Fibroblast of lung (primary cell): ENCODE measurements at regions not wholly inside any gene's neighbourhood (a gene's known extent, or its start where the extent isn't known, plus 50 kb on each side); places are given as distances from the start of the nearest gene placed in this dataset.

Experiments
- DNase-seq, 2 donors: peaks; one replicate each; pipeline versions ENCODE4 v3.0.0 to v3.0.0-alpha.2; 2010; ENCODE audit warnings: low read depth in 2 of 2
- H2AFZ ChIP-seq: 2 replicates; pipeline ENCODE4 v1.5.1; 2012; ENCODE audit warnings: low read length, control low read depth, inconsistent platforms
- H3K27ac ChIP-seq: 2 replicates; pipeline ENCODE4 v1.5.1; 2011; ENCODE audit warnings: low read length, control low read depth; ENCODE audit not compliant: insufficient read depth
- H3K27me3 ChIP-seq: 2 replicates; pipeline ENCODE4 v1.5.1; 2011; ENCODE audit warnings: mild to moderate bottlenecking, low read length; ENCODE audit not compliant: control insufficient read depth, insufficient read depth
- H3K36me3 ChIP-seq: 2 replicates; pipeline ENCODE4 v1.5.1; 2011; ENCODE audit warnings: low read length; ENCODE audit not compliant: control insufficient read depth, insufficient read depth
- H3K4me1 ChIP-seq: 2 replicates; pipeline ENCODE4 v1.5.1; 2011; ENCODE audit warnings: low read length; ENCODE audit not compliant: control insufficient read depth, insufficient read depth; ENCODE audit errors: extremely low read depth
- H3K4me2 ChIP-seq: 2 replicates; pipeline ENCODE4 v1.5.1; 2011; ENCODE audit warnings: low read length, control low read depth; ENCODE audit not compliant: insufficient read depth; ENCODE audit errors: extremely low read depth
- H3K4me3 ChIP-seq, 4 experiments: fragments of 200-600 bp in 1 of 4; sonication (generic) in 1 of 4; replicated peaks in 1 of 4; 2 replicates each; pipeline ENCODE4 v1.5.1; 2011 to 2016; ENCODE audit warnings: low read length in 4 of 4, low read depth in 3 of 4, mild to moderate bottlenecking in 3 of 4, control low read depth in 2 of 4, inconsistent platforms in 1 of 4, mixed read lengths in 1 of 4; ENCODE audit not compliant: insufficient read depth in 1 of 4; ENCODE audit errors: control extremely low read depth in 1 of 4
- H3K79me2 ChIP-seq: 2 replicates; pipeline ENCODE4 v1.5.1; 2012; ENCODE audit warnings: mild to moderate bottlenecking, low read length, inconsistent platforms; ENCODE audit not compliant: control insufficient read depth, insufficient read depth
- H3K9ac ChIP-seq: 2 replicates; pipeline ENCODE4 v1.5.1; 2011; ENCODE audit warnings: mild to moderate bottlenecking, low read length, control low read depth; ENCODE audit not compliant: insufficient read depth
- H3K9me3 ChIP-seq: 2 replicates; pipeline ENCODE4 v1.5.1; 2012; ENCODE audit warnings: low read depth, low read length; ENCODE audit not compliant: control insufficient read depth, insufficient read depth
- H4K20me1 ChIP-seq: 2 replicates; pipeline ENCODE4 v1.5.1; 2011; ENCODE audit warnings: low read length; ENCODE audit not compliant: control insufficient read depth, insufficient read depth; ENCODE audit errors: extremely low read depth
- EZH2 ChIP-seq: IDR thresholded peaks from 2 replicates; pipeline ENCODE4 v1.5.1; 2012; ENCODE audit warnings: low read length, control low read depth, mild to moderate bottlenecking; ENCODE audit errors: missing control alignments
- TF ChIP-seq, protein P1 (sequence below), 2 donors: IDR thresholded peaks in 1 of 2; conservative IDR thresholded peaks in 1 of 2; 1 replicate in 1 of 2; 2 replicates in 1 of 2; pipeline ENCODE4 v1.5.1; 2011 to 2012; ENCODE audit warnings: low read length in 2 of 2, control low read depth in 1 of 2, inconsistent platforms in 1 of 2, low read depth in 1 of 2, mild to moderate bottlenecking in 1 of 2

DNA sequence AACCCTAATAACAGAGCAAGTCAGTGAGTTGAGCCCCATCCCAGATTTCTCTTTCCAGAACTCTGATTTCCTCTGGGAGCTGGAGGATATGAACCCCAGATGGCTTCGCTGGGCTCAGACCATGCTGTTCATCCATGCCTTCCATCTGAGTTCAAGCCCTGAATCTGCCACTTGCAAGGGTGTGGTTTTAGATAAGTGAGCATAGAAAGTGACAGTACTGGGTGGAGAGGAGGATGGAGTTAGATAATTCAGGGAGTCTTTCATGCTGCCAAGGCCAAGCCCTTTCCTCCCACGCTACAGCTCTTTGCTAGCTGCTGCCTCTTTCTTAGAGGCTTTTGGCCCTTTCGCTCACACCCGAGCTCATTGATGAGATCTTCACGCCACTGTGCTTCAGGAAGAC lies 57.2 kb upstream of the MAFB start:
- H2AFZ ChIP-seq: no peak overlapping the region
- H3K36me3 ChIP-seq: no peaks in the 10 kb centered on the region
- no peak for DNase-seq
- no peak overlapping the region for H3K4me3 ChIP-seq
- no peaks in the 10 kb centered on the region for H3K9me3 ChIP-seq
- no peaks in the 10 kb centered on the region for H3K4me1 ChIP-seq
- H3K79me2 ChIP-seq: no peaks in the 10 kb centered on the region
- TF ChIP-seq, protein P1, sequence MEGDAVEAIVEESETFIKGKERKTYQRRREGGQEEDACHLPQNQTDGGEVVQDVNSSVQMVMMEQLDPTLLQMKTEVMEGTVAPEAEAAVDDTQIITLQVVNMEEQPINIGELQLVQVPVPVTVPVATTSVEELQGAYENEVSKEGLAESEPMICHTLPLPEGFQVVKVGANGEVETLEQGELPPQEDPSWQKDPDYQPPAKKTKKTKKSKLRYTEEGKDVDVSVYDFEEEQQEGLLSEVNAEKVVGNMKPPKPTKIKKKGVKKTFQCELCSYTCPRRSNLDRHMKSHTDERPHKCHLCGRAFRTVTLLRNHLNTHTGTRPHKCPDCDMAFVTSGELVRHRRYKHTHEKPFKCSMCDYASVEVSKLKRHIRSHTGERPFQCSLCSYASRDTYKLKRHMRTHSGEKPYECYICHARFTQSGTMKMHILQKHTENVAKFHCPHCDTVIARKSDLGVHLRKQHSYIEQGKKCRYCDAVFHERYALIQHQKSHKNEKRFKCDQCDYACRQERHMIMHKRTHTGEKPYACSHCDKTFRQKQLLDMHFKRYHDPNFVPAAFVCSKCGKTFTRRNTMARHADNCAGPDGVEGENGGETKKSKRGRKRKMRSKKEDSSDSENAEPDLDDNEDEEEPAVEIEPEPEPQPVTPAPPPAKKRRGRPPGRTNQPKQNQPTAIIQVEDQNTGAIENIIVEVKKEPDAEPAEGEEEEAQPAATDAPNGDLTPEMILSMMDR (conservative IDR thresholded peaks at IDR 0.05 in 1 of 2, IDR thresholded peaks at IDR 0.05 in 1 of 2; ENCODE audit: low read depth in 1 of 2, low read length in 2 of 2): no peak
- TF ChIP-seq EZH2: no peak
- H3K27me3 ChIP-seq: no peaks in the 10 kb centered on the region
- no peak overlapping the region for H3K9ac ChIP-seq
- H3K4me2 ChIP-seq: no peak overlapping the region
- H4K20me1 ChIP-seq: no peaks in the 10 kb centered on the region
- H3K27ac ChIP-seq: no peak overlapping the region

DNA sequence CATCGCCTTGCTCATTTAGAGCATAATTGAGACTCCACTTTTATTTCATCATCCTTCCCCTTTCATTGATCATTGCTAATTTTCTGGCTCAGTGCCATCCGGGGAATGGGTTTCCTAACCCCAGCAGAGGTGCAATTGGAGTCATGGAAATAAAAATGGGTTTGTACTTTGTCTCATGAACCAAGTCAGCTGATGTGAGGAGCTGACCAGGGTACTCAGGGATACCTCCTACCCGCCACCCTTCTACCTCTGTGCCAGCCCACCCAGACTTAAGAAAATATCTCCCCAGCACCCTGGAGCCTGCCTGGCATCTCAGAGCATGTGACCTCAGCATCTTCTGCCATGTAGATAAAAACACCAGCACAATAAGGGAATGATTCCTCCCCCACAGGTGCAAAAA lies 59.1 kb upstream of the MAFB start:
- Histone ChIP-seq H3K27ac (no peak overlapping the region), H3K9me3 (no peaks in the 10 kb centered on the region), H3K9ac (no peak overlapping the region), H4K20me1 (no peaks in the 10 kb centered on the region), H3K4me2 (no peak overlapping the region), H3K27me3 (no peaks in the 10 kb centered on the region), H3K79me2 (no peaks in the 10 kb centered on the region), H3K4me3 (no peak overlapping the region), H3K4me1 (no peaks in the 10 kb centered on the region), H3K36me3 (no peaks in the 10 kb centered on the region), H2AFZ (no peak overlapping the region)
- TF ChIP-seq EZH2: no peak
- TF ChIP-seq, protein P1 (conservative IDR thresholded peaks at IDR 0.05 in 1 of 2, IDR thresholded peaks at IDR 0.05 in 1 of 2; ENCODE audit: low read depth in 1 of 2, low read length in 2 of 2): no peak
- no peak for DNase-seq

DNA sequence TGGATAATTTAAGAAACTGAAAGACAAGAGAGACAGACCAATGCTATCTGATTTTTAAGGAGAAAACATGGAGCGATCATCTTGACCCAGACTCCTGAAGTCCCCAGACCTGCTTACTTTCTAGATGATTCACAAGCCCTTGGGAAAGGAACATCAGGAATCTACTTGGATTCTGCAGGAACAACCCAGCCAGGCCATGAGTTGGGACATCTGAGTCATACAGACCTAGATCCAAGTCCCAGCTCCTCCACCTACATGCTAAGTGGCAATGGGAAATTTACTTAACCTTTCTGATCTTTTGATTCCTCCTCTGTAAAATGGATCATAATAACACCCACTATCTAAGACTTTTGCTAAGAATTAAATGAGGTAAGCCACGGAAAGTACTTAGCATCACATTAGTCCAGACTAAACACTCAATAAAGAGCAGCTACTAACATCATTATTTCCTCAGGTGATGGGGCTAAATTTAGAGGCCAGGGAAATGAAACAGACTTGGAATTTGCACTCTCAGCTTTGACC lies 61.0 kb upstream of the MAFB start:
- H3K4me3 ChIP-seq: no peak overlapping the region
- no peak overlapping the region for H2AFZ ChIP-seq
- no peaks in the 10 kb centered on the region for H3K36me3 ChIP-seq
- H3K4me2 ChIP-seq: no peak overlapping the region
- no peak overlapping the region for H3K9ac ChIP-seq
- peak in 1 of 2 donors; percentile 2 for DNase-seq
- H3K27me3 ChIP-seq: no peaks in the 10 kb centered on the region
- TF ChIP-seq, protein P1 (conservative IDR thresholded peaks at IDR 0.05 in 1 of 2, IDR thresholded peaks at IDR 0.05 in 1 of 2; ENCODE audit: low read depth in 1 of 2, low read length in 2 of 2): no peak
- no peak for TF ChIP-seq EZH2
- H3K79me2 ChIP-seq: no peaks in the 10 kb centered on the region
- no peaks in the 10 kb centered on the region for H4K20me1 ChIP-seq
- H3K27ac ChIP-seq: no peak overlapping the region
- H3K4me1 ChIP-seq: no peaks in the 10 kb centered on the region
- no peaks in the 10 kb centered on the region for H3K9me3 ChIP-seq
